Ascending aorta (tissue), 2 donors: ENCODE measurements at regions not wholly inside any gene's neighbourhood (a gene's known extent, or its start where the extent isn't known, plus 50 kb on each side); places are given as distances from the start of the nearest gene placed in this dataset.

ENCODE experiments used
- DNase-seq, 2 donors: peaks; one replicate each; pipeline ENCODE4 v3.0.0-alpha.2; 2019; ENCODE audit warnings: low spot score in 2 of 2
- H3K27ac ChIP-seq, 2 donors: fragments of 200-600 bp; sonication (generic); one replicate each; pipeline ENCODE4 v1.5.1; 2016 to 2017; ENCODE audit warnings: mild to moderate bottlenecking in 1 of 2
- H3K27me3 ChIP-seq: fragments of 200-600 bp; sonication (generic); one replicate; pipeline ENCODE4 v1.5.1; 2017
- H3K36me3 ChIP-seq, 2 donors: fragments of 200-600 bp; sonication (generic); one replicate each; pipeline ENCODE4 v1.5.1; 2016
- H3K4me1 ChIP-seq, 2 donors: fragments of 200-600 bp; sonication (generic); one replicate each; pipeline ENCODE4 v1.5.1; 2016 to 2017; ENCODE audit warnings: mild to moderate bottlenecking in 1 of 2
- H3K4me3 ChIP-seq, 2 donors: fragments of 200-600 bp; sonication (generic); one replicate each; pipeline ENCODE4 v1.5.1; 2016 to 2017; ENCODE audit warnings: mild to moderate bottlenecking in 1 of 2
- H3K9me3 ChIP-seq, 2 donors: fragments of 200-600 bp; sonication (generic); one replicate each; pipeline ENCODE4 v1.5.1; 2016
- intact Hi-C: fragments of 100-400 bp; cut with DNase I; formaldehyde crosslinking; loops from one replicate; pipeline ENCODE4 v1.15.1; 2023
- TF ChIP-seq, protein P1 (sequence below), 3 experiments: fragments of 200-600 bp in 2 of 3; fragments of 450-650 bp in 1 of 3; sonication (generic) in 2 of 3; IDR thresholded peaks; one replicate each; pipeline ENCODE4 v1.5.1; 2016 to 2019; ENCODE audit warnings: antibody characterized with exemption in 3 of 3, mild to moderate bottlenecking in 1 of 3, moderate library complexity in 1 of 3

DNA sequence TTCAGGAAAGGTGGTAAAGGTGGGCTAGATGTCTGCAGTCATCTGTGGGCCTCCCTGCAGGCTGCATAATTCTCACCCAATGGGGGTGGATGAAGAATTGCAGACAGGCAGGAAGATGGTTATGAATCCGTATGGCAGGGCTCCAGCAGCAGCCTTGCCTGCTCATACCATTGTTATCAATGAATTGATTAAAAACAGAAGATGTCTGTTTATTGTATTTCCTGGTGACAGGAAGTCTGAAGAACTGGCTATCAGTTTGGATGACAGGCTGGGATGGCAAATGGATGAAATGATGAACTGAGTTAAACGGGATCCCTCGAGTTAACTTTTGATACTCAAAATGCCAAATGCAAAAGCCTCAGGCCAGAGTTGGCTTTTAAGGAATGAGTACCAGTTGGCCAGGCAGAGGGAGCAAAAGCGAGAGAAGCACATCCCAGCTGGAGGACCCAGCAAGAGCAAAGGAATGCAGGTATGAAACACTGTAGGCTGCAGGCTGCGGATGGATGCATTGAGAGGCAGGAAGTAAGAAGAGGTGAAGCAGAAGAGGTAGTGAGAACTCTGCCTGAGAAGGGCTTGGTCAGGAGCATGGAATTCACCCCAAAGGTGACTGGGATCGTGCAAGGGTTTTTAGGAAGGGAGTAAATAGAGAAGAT is 550.0 kb upstream of the TBX3 start:
- no peaks in the 10 kb centered on the region for H3K4me1 ChIP-seq
- H3K36me3 ChIP-seq = no peaks in the 10 kb centered on the region
- H3K9me3 ChIP-seq = no peaks in the 10 kb centered on the region
- no peak overlapping the region for H3K4me3 ChIP-seq
- no peak for DNase-seq
- TF ChIP-seq, protein P1, sequence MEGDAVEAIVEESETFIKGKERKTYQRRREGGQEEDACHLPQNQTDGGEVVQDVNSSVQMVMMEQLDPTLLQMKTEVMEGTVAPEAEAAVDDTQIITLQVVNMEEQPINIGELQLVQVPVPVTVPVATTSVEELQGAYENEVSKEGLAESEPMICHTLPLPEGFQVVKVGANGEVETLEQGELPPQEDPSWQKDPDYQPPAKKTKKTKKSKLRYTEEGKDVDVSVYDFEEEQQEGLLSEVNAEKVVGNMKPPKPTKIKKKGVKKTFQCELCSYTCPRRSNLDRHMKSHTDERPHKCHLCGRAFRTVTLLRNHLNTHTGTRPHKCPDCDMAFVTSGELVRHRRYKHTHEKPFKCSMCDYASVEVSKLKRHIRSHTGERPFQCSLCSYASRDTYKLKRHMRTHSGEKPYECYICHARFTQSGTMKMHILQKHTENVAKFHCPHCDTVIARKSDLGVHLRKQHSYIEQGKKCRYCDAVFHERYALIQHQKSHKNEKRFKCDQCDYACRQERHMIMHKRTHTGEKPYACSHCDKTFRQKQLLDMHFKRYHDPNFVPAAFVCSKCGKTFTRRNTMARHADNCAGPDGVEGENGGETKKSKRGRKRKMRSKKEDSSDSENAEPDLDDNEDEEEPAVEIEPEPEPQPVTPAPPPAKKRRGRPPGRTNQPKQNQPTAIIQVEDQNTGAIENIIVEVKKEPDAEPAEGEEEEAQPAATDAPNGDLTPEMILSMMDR (IDR thresholded peaks at IDR 0.05) = no peak
- H3K27ac ChIP-seq = no peak overlapping the region
- H3K27me3 ChIP-seq = no peaks in the 10 kb centered on the region
- intact Hi-C loops = no loop called here

DNA sequence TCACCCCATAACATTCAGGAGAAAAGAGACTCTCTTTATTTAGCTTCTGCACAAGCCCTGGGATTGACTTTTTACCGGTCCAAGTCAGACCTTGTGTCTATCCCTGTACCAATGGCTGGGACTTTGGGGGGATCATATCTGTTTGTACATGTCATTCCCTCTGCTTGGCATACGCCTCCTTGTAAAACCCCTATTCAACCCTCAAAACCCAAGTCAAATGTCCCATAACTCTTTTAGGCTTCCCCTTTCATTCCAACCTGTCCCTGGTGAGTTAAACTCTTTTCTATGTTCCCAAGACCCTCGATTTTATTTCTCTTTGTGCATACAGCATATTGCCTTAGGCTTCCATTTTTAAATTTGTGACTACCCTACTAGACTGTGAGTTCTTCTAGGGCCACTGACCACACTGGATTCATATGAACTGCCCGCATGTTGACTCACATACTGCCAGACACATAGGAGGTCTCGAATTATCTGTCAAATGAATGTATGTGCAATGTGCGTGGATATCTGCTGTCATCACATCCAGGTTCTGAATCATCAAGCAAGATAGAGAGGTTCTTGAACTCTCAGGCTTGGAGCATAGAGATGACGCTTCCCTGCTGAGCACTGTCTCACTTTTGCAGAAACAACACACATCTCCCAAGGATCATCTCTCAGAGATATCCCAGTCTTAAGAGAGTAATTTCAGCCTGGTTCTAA is 548.6 kb upstream of the TBX3 start:
- no peak overlapping the region for H3K4me3 ChIP-seq
- no peaks in the 10 kb centered on the region for H3K4me1 ChIP-seq
- H3K27me3 ChIP-seq = no peaks in the 10 kb centered on the region
- intact Hi-C loops = no loop called here
- H3K27ac ChIP-seq = no peak overlapping the region
- TF ChIP-seq, protein P1 (IDR thresholded peaks at IDR 0.05) = no peak
- DNase-seq = no peak
- no peaks in the 10 kb centered on the region for H3K9me3 ChIP-seq
- no peaks in the 10 kb centered on the region for H3K36me3 ChIP-seq

DNA sequence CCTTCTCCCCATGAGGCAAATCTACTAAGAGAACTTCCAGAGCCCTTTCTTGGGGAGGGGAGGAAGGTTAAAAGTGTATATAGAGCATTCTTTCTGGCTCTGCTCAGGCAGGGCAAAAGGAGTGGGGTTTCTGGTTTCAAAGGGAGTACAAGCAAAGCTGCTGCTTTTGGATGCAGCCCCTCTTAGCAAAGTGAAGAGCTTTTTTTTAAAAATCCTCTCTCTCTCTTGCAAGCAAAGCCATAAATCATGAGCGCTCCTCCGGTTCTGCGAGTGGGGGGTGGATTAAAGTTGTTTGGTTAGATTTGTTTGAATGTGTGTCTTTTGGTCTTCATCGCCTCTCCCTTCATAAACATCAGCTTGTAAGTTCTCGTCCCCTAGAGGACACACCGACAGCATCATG is 546.6 kb upstream of the TBX3 start:
- intact Hi-C loops = no loop called here

GRCh38 chr12:115229517-115229916 is 545.5 kb upstream of the TBX3 start:
- H3K4me1 ChIP-seq = no peaks in the 10 kb centered on the region
- H3K4me3 ChIP-seq = no peak overlapping the region
- intact Hi-C loops = no loop called here
- H3K27me3 ChIP-seq = no peaks in the 10 kb centered on the region
- no peak for DNase-seq
- TF ChIP-seq, protein P1 (IDR thresholded peaks at IDR 0.05) = no peak
- no peaks in the 10 kb centered on the region for H3K36me3 ChIP-seq
- no peak overlapping the region for H3K27ac ChIP-seq
- H3K9me3 ChIP-seq = no peaks in the 10 kb centered on the region

More for the DNA sequence above, 546.6 kb upstream of the TBX3 start:
- Histone ChIP-seq H3K36me3 (no peaks in the 10 kb centered on the region), H3K27ac (no peak overlapping the region), H3K9me3 (no peaks in the 10 kb centered on the region), H3K27me3 (no peaks in the 10 kb centered on the region), H3K4me1 (no peaks in the 10 kb centered on the region), H3K4me3 (no peak overlapping the region)
- no peak for DNase-seq
- TF ChIP-seq, protein P1 (IDR thresholded peaks at IDR 0.05) = no peak

GRCh38 chr12:115228434-115228833 is 544.5 kb upstream of the TBX3 start:
- intact Hi-C loops = no loop called here
- TF ChIP-seq, protein P1 (IDR thresholded peaks at IDR 0.05) = no peak
- no peaks in the 10 kb centered on the region for H3K9me3 ChIP-seq
- DNase-seq = no peak
- no peaks in the 10 kb centered on the region for H3K4me1 ChIP-seq
- no peak overlapping the region for H3K4me3 ChIP-seq
- no peak overlapping the region for H3K27ac ChIP-seq
- H3K36me3 ChIP-seq = no peaks in the 10 kb centered on the region
- no peaks in the 10 kb centered on the region for H3K27me3 ChIP-seq
